Mucosa of stomach (tissue), 1 donor: ENCODE measurements at regions not wholly inside any gene's neighbourhood (a gene's known extent, or its start where the extent isn't known, plus 50 kb on each side); places are given as distances from the start of the nearest gene placed in this dataset.

ENCODE experiments used
- H3K27me3 ChIP-seq: one replicate; pipeline ENCODE4 v1.7.0; 2013; ENCODE audit warnings: mild to moderate bottlenecking, low read length; ENCODE audit not compliant: control insufficient read depth, insufficient read depth
- H3K36me3 ChIP-seq: one replicate; pipeline ENCODE4 v1.7.0; 2013; ENCODE audit warnings: low read length; ENCODE audit not compliant: control insufficient read depth, insufficient read depth
- H3K4me1 ChIP-seq: one replicate; pipeline ENCODE4 v1.7.0; 2013; ENCODE audit warnings: mild to moderate bottlenecking, low read length; ENCODE audit not compliant: control insufficient read depth, insufficient read depth
- H3K4me3 ChIP-seq: one replicate; pipeline ENCODE4 v1.7.0; 2013; ENCODE audit warnings: low read length
- H3K9ac ChIP-seq: one replicate; pipeline ENCODE4 v1.7.0; 2013; ENCODE audit warnings: mild to moderate bottlenecking, low read length, moderate library complexity
- H3K9me3 ChIP-seq: one replicate; pipeline ENCODE4 v1.7.0; 2013; ENCODE audit warnings: mild to moderate bottlenecking, low read length, moderate library complexity; ENCODE audit not compliant: control insufficient read depth
- donor health status: Pancreatic carcinoma.

- H3K9ac ChIP-seq = no peak overlapping the region
- H3K9me3 ChIP-seq = no peaks in the 10 kb centered on the region
- no peak overlapping the region for H3K4me3 ChIP-seq
- H3K36me3 ChIP-seq = no peaks in the 10 kb centered on the region
- no peaks in the 10 kb centered on the region for H3K27me3 ChIP-seq
- peaks cover 21% of the 10 kb centered on the region for H3K4me1 ChIP-seq
Observed at GRCh38 chr6:9401960-9402359, 966.6 kb upstream of the SLC35B3 start.

GRCh38 chr6:9399916-9400315, 964.6 kb upstream of the SLC35B3 start:
- Histone ChIP-seq H3K27me3 (no peaks in the 10 kb centered on the region), H3K9me3 (no peaks in the 10 kb centered on the region), H3K4me1 (peaks cover 13% of the 10 kb centered on the region), H3K4me3 (no peak overlapping the region), H3K36me3 (no peaks in the 10 kb centered on the region), H3K9ac (no peak overlapping the region)

- Histone ChIP-seq H3K27me3 (no peaks in the 10 kb centered on the region), H3K4me1 (peaks cover 9% of the 10 kb centered on the region), H3K4me3 (no peak overlapping the region), H3K9ac (no peak overlapping the region), H3K36me3 (no peaks in the 10 kb centered on the region), H3K9me3 (no peaks in the 10 kb centered on the region)
Observed at GRCh38 chr6:9398767-9399373, 963.5 kb upstream of the SLC35B3 start.

GRCh38 chr6:9398071-9398766, 962.9 kb upstream of the SLC35B3 start:
- H3K27me3 ChIP-seq = no peaks in the 10 kb centered on the region
- no peak overlapping the region for H3K9ac ChIP-seq
- H3K36me3 ChIP-seq = no peaks in the 10 kb centered on the region
- no peaks in the 10 kb centered on the region for H3K9me3 ChIP-seq
- H3K4me1 ChIP-seq = peaks cover 9% of the 10 kb centered on the region
- no peak overlapping the region for H3K4me3 ChIP-seq

- Histone ChIP-seq H3K9me3 (no peaks in the 10 kb centered on the region), H3K36me3 (no peaks in the 10 kb centered on the region), H3K4me1 (no peaks in the 10 kb centered on the region), H3K27me3 (no peaks in the 10 kb centered on the region), H3K9ac (no peak overlapping the region), H3K4me3 (no peak overlapping the region)
Observed at GRCh38 chr6:9388596-9388995, 953.3 kb upstream of the SLC35B3 start.

GRCh38 chr6:9380568-9380967, 945.2 kb upstream of the SLC35B3 start:
- Histone ChIP-seq H3K9me3 (no peaks in the 10 kb centered on the region), H3K9ac (no peak overlapping the region), H3K36me3 (no peaks in the 10 kb centered on the region), H3K4me3 (no peak overlapping the region), H3K27me3 (no peaks in the 10 kb centered on the region), H3K4me1 (no peaks in the 10 kb centered on the region)

- no peak overlapping the region for H3K9ac ChIP-seq
- H3K4me1 ChIP-seq = no peaks in the 10 kb centered on the region
- H3K9me3 ChIP-seq = no peaks in the 10 kb centered on the region
- H3K27me3 ChIP-seq = no peaks in the 10 kb centered on the region
- H3K4me3 ChIP-seq = no peak overlapping the region
- no peaks in the 10 kb centered on the region for H3K36me3 ChIP-seq
Observed at GRCh38 chr6:9373308-9373707, 938.0 kb upstream of the SLC35B3 start.

GRCh38 chr6:9370480-9370879, 935.1 kb upstream of the SLC35B3 start:
- Histone ChIP-seq H3K9me3 (no peaks in the 10 kb centered on the region), H3K4me3 (no peak overlapping the region), H3K27me3 (no peaks in the 10 kb centered on the region), H3K4me1 (no peaks in the 10 kb centered on the region), H3K36me3 (no peaks in the 10 kb centered on the region), H3K9ac (no peak overlapping the region)

- H3K9me3 ChIP-seq = no peaks in the 10 kb centered on the region
- no peaks in the 10 kb centered on the region for H3K36me3 ChIP-seq
- no peak overlapping the region for H3K4me3 ChIP-seq
- no peaks in the 10 kb centered on the region for H3K27me3 ChIP-seq
- no peaks in the 10 kb centered on the region for H3K4me1 ChIP-seq
- no peak overlapping the region for H3K9ac ChIP-seq
Observed at GRCh38 chr6:9365378-9365777, 930.0 kb upstream of the SLC35B3 start.

- H3K36me3 ChIP-seq = no peaks in the 10 kb centered on the region
- H3K4me3 ChIP-seq = no peak overlapping the region
- no peaks in the 10 kb centered on the region for H3K4me1 ChIP-seq
- H3K9ac ChIP-seq = no peak overlapping the region
- H3K27me3 ChIP-seq = no peaks in the 10 kb centered on the region
- H3K9me3 ChIP-seq = no peaks in the 10 kb centered on the region
Observed at GRCh38 chr6:9361749-9362148, 926.4 kb upstream of the SLC35B3 start.

GRCh38 chr6:9360881-9361280, 925.5 kb upstream of the SLC35B3 start:
- no peaks in the 10 kb centered on the region for H3K27me3 ChIP-seq
- H3K9me3 ChIP-seq = no peaks in the 10 kb centered on the region
- no peak overlapping the region for H3K9ac ChIP-seq
- no peaks in the 10 kb centered on the region for H3K4me1 ChIP-seq
- H3K36me3 ChIP-seq = no peaks in the 10 kb centered on the region
- no peak overlapping the region for H3K4me3 ChIP-seq

GRCh38 chr6:9347608-9348007, 912.3 kb upstream of the SLC35B3 start:
- Histone ChIP-seq H3K27me3 (no peaks in the 10 kb centered on the region), H3K4me1 (no peaks in the 10 kb centered on the region), H3K9ac (no peak overlapping the region), H3K9me3 (no peaks in the 10 kb centered on the region), H3K36me3 (no peaks in the 10 kb centered on the region), H3K4me3 (no peak overlapping the region)
